ENCODE measurements at regions not wholly inside any gene's neighbourhood (a gene's known extent, or its start where the extent isn't known, plus 50 kb on each side); places are given as distances from the start of the nearest gene placed in this dataset.

DNA sequence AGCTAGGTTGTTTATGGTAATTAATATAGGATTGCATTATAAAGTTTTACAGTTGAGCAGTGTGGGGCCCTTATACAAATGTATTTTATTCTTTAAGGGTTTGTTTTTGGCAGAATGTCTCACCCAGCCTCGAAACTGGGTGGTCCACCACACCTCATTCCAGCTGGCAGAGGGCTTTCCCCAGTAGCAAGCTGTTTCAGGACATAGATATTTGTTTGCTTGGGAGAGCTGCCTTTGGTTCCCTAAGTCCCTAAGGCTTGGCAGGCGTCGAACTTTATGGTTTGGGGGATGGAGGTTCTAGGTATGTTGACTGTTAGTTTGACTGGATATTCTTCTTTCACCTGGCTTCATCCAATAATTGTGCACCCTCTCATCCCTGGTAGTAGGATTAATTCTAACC, 205.9 kb downstream of the KCNS3 start:
- Mint-ChIP-seq H3K27me3 (peaks cover 0 to 23% (median 16%) of the 10 kb centered on the region in 3 donors), H3K4me1 (no peaks in the 10 kb centered on the region), H3K27ac (no peak overlapping the region), H3K4me3 (no peak overlapping the region), H3K36me3 (no peaks in the 10 kb centered on the region), H3K9me3 (peaks cover 0 to 8% (median 2%) of the 10 kb centered on the region in 7 donors)
- DNase-seq (no peak), ATAC-seq (ENCODE audit: low read depth in 2 of 2) (no peak)

DNA sequence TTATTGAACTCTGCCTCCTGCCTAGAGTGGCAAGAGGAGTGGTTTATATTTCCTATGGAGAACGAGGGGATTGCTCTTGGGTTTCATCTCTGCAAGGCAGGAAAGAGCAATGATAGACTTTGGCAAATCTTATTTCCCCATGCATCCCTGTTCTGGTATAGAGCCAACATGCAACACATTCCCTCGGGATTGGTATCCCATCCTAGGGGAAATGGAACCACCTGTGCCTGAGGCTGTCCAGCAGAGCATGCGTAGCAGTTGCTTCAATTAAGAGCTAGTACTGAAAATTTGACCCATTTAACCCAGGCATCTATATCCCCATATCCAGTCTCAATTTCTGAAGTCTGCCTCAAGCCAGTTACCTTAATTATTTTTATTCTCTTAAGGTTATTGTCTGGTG, 205.3 kb downstream of the KCNS3 start:
- no peak for DNase-seq
- no peak for ATAC-seq (ENCODE audit: low read depth in 2 of 2)
- Mint-ChIP-seq H3K36me3 (no peaks in the 10 kb centered on the region), H3K4me1 (no peaks in the 10 kb centered on the region), H3K9me3 (peaks cover 0 to 8% (median 2%) of the 10 kb centered on the region in 7 donors), H3K4me3 (no peak overlapping the region), H3K27me3 (peaks cover 0 to 23% (median 16%) of the 10 kb centered on the region in 3 donors), H3K27ac (no peak overlapping the region)

- Mint-ChIP-seq H3K4me1 (no peaks in the 10 kb centered on the region), H3K27me3 (peaks cover 3 to 12% (median 4%) of the 10 kb centered on the region in 3 donors), H3K4me3 (no peak overlapping the region), H3K27ac (no peak overlapping the region), H3K9me3 (peaks cover 0 to 2% (median 0%) of the 10 kb centered on the region in 7 donors), H3K36me3 (no peaks in the 10 kb centered on the region)
- no peak for DNase-seq
- ATAC-seq (ENCODE audit: low read depth in 2 of 2): no peak
These were observed 199.7 kb downstream of the KCNS3 start for GRCh38 chr2:18078216-18078615.

- no peak for DNase-seq
- Mint-ChIP-seq H3K27ac (no peak overlapping the region), H3K4me3 (no peak overlapping the region), H3K36me3 (no peaks in the 10 kb centered on the region), H3K9me3 (peaks cover 0 to 2% (median 0%) of the 10 kb centered on the region in 7 donors), H3K4me1 (no peaks in the 10 kb centered on the region), H3K27me3 (peaks cover 3 to 17% (median 9%) of the 10 kb centered on the region in 3 donors)
- no peak for ATAC-seq (ENCODE audit: low read depth in 2 of 2)
These were observed 199.2 kb downstream of the KCNS3 start for GRCh38 chr2:18077704-18078103.

GRCh38 chr2:18077231-18077630, 198.8 kb downstream of the KCNS3 start:
- no peak for ATAC-seq (ENCODE audit: low read depth in 2 of 2)
- Mint-ChIP-seq H3K9me3 (peaks cover 0 to 2% (median 0%) of the 10 kb centered on the region in 7 donors), H3K4me1 (no peaks in the 10 kb centered on the region)

DNA sequence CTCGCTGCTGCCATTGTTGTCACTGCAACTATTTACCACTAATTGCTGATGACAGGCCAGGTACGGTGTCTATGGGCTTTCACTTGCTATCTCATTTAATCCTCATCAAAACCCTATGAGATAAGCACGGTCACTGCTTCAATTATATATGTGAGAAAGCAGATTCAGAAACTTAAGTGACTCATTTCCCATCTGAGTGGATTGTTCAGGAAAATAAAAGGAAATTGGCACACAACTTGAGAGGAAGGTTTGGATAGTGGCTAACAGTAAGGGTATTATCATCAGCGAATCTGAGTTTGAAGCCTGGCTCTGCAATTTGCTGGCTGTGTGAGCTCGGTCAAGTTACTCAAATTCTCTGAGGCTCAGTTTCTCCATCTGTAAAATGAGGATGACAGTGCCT, 196.0 kb downstream of the KCNS3 start:
- ATAC-seq (ENCODE audit: low read depth in 2 of 2): no peak
- Mint-ChIP-seq H3K36me3 (no peaks in the 10 kb centered on the region), H3K27me3 (peaks cover 20 to 35% (median 30%) of the 10 kb centered on the region in 3 donors)

More at GRCh38 chr2:18077231-18077630, 198.8 kb downstream of the KCNS3 start:
- no peak for DNase-seq
- Mint-ChIP-seq H3K27ac (no peak overlapping the region), H3K4me3 (no peak overlapping the region), H3K27me3 (peaks cover 3 to 22% (median 14%) of the 10 kb centered on the region in 3 donors), H3K36me3 (no peaks in the 10 kb centered on the region)

GRCh38 chr2:18073601-18074000, 195.1 kb downstream of the KCNS3 start:
- no peaks in the 10 kb centered on the region for H3K9me3 Mint-ChIP-seq
- DNase-seq (no peak), ATAC-seq (ENCODE audit: low read depth in 2 of 2) (no peak)
- peaks cover 20 to 42% (median 39%) of the 10 kb centered on the region in 3 donors for H3K27me3 Mint-ChIP-seq
- no peaks in the 10 kb centered on the region for H3K36me3 Mint-ChIP-seq
- no peaks in the 10 kb centered on the region for H3K4me1 Mint-ChIP-seq
- H3K27ac Mint-ChIP-seq: no peak overlapping the region
- no peak overlapping the region for H3K4me3 Mint-ChIP-seq

More for the DNA sequence above, 196.0 kb downstream of the KCNS3 start:
- Mint-ChIP-seq H3K9me3 (no peaks in the 10 kb centered on the region), H3K4me1 (no peaks in the 10 kb centered on the region), H3K4me3 (no peak overlapping the region), H3K27ac (no peak overlapping the region)
- no peak for DNase-seq

DNA sequence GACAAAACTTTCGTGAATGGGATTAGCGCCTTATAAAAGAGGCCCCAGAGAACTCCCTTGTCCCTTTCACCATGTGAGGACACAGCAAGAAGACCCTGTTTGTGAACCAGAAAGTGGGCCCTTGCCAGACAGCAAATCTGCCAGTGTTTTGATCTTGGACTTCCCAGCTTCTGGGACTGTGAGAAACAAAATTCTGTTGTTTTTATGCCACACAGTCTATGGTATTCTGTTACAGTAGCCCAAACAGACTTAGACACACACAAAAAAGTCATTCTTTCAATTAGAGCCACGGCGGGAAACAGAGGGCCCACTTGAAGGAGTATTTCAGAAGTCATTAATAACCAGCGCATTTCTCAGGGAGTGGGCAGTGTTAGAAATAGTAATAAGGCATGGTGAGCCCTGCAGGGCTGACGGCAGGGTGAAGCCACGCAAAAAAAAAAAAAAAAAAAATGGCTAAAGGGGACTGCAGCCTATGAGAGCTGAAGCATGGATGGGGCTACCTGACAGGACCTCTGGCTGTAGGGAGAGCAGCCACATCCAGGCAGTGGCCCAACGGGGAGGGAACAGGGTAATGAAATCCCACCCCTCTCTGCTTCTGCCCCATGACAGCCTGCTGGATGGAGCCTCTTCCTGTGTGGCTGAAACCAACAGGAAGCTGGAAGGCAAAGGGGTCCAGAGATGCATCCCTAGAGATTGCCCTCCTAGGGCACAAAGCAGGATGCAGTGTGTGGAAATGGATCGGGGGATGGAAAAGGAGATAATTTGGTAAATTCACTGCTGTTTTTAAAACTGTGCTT, 189.3 kb downstream of the KCNS3 start:
- Mint-ChIP-seq H3K4me1 (no peaks in the 10 kb centered on the region), H3K27me3 (peaks cover 29 to 67% (median 60%) of the 10 kb centered on the region in 3 donors), H3K4me3 (no peak overlapping the region), H3K27ac (no peak overlapping the region), H3K36me3 (no peaks in the 10 kb centered on the region), H3K9me3 (no peaks in the 10 kb centered on the region)
- ATAC-seq (ENCODE audit: low read depth in 2 of 2) (no peak), DNase-seq (no peak)

- H3K27me3 Mint-ChIP-seq: peaks cover 27 to 58% (median 53%) of the 10 kb centered on the region in 3 donors
- H3K4me3 Mint-ChIP-seq: no peak overlapping the region
- peak overlapping the region in 1 of 6 donors; percentile 25 for H3K27ac Mint-ChIP-seq
- H3K9me3 Mint-ChIP-seq: peaks cover 0 to under 1% (median 0%) of the 10 kb centered on the region in 7 donors
- no peaks in the 10 kb centered on the region for H3K4me1 Mint-ChIP-seq
- ATAC-seq (ENCODE audit: low read depth in 2 of 2): no peak
- DNase-seq: no peak
- H3K36me3 Mint-ChIP-seq: no peaks in the 10 kb centered on the region
These were observed 188.4 kb downstream of the KCNS3 start for GRCh38 chr2:18066894-18067293.

DNA sequence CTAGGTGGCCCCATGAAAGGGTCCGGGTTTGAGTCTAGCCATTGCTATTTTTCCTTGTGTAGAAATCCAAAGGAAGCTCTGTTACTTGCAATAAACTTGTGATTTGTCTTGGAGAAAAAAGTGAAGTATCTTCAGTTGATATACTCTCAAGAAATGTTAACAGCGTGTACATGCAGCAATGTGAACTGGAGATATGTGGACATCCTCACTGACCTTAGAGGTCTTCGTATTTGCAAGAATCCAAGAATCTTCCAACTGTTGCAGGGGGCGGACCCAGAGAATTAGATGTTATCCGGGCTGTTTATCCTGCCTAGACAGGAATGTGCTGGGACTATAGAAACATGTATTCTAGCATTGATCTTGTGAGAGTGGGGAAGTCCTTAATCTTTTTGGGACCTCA, 187.6 kb downstream of the KCNS3 start:
- Mint-ChIP-seq H3K27me3 (peaks cover 20 to 54% (median 53%) of the 10 kb centered on the region in 3 donors), H3K9me3 (peaks cover 0 to 4% (median 0%) of the 10 kb centered on the region in 7 donors), H3K27ac (no peak overlapping the region), H3K4me1 (no peaks in the 10 kb centered on the region), H3K36me3 (no peaks in the 10 kb centered on the region), H3K4me3 (no peak overlapping the region)
- DNase-seq (no peak), ATAC-seq (ENCODE audit: low read depth in 2 of 2) (no peak)

DNA sequence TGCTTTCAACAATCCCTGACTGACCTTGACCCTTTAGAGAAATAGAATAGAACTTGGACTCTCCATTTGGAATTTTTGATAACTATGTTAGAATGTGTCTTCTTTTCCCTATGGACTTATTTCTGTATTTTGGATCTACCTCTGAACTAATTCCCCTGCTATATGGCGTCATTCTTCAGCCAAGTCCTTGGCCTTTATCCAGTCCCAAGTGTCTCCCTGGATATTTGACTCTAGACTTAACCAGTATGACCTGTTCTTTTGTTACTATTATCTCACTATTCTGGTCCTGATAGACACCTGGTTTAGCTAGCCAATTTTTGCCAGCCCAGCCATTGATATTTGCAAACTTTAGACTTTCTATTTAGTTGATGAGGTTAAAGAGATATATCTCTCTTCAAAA, 186.8 kb downstream of the KCNS3 start:
- H3K36me3 Mint-ChIP-seq: no peaks in the 10 kb centered on the region
- peaks cover 0 to 4% (median 0%) of the 10 kb centered on the region in 7 donors for H3K9me3 Mint-ChIP-seq
- no peak overlapping the region for H3K27ac Mint-ChIP-seq
- H3K4me3 Mint-ChIP-seq: no peak overlapping the region
- no peaks in the 10 kb centered on the region for H3K4me1 Mint-ChIP-seq
- H3K27me3 Mint-ChIP-seq: peaks cover 13 to 48% (median 45%) of the 10 kb centered on the region in 3 donors
- ATAC-seq (ENCODE audit: low read depth in 2 of 2) (no peak), DNase-seq (no peak)

GRCh38 chr2:18063826-18064470, 185.5 kb downstream of the KCNS3 start:
- Mint-ChIP-seq H3K27me3 (peaks cover 17 to 43% (median 40%) of the 10 kb centered on the region in 3 donors), H3K9me3 (peaks cover 0 to 4% (median 0%) of the 10 kb centered on the region in 7 donors), H3K4me1 (no peaks in the 10 kb centered on the region), H3K4me3 (no peak overlapping the region), H3K27ac (no peak overlapping the region), H3K36me3 (no peaks in the 10 kb centered on the region)
- no peak for DNase-seq
- ATAC-seq (ENCODE audit: low read depth in 2 of 2): no peak

DNA sequence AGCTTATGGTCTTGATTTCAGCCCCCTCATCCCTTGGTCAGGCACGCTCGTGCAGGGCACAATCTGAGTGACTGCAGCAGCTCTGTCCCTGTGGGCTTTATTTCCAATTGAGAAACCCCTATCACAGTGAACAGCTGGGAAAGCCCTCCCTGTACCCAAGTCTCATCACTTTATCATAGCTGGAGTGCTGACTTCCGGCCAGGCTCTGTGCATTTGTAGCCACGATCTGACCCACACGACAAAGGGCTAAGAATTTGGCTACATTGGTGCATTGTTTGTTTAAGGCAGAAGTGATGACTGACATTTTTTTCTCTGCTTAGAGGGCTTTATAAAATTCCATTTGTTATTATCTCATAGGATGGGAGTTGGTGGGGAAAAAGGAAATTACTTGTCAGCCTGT, 184.4 kb downstream of the KCNS3 start:
- no peak for DNase-seq
- Mint-ChIP-seq H3K4me3 (no peak overlapping the region), H3K27me3 (peaks cover 17 to 40% (median 29%) of the 10 kb centered on the region in 3 donors), H3K9me3 (peaks cover 0 to 4% (median 0%) of the 10 kb centered on the region in 7 donors), H3K4me1 (no peaks in the 10 kb centered on the region), H3K27ac (no peak overlapping the region), H3K36me3 (no peaks in the 10 kb centered on the region)
- ATAC-seq (ENCODE audit: low read depth in 2 of 2): no peak

DNA sequence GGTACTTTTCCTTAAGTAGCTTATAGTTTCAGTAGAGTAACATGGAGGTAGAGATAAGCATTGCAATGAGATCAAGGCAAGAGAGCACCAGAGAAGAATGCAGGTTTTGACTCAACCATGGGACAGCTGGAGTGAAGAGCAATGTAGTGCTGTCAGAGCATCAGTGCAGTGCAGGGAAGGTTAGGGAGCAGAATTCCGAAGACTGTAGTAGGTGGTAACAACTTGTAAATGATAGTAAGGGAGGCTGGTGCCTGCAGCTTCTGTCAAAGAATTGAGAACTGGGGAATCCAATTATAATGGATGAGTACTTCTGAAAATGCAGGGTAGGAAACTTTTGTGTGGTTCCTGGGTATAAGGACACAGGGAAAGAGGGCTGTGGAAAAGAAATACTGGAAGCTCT, 183.2 kb downstream of the KCNS3 start:
- Mint-ChIP-seq H3K27ac (no peak overlapping the region), H3K9me3 (peaks cover 0 to 5% (median 0%) of the 10 kb centered on the region in 7 donors), H3K27me3 (peaks cover 12 to 34% (median 20%) of the 10 kb centered on the region in 3 donors), H3K36me3 (no peaks in the 10 kb centered on the region), H3K4me3 (no peak overlapping the region), H3K4me1 (no peaks in the 10 kb centered on the region)
- DNase-seq: no peak
- ATAC-seq (ENCODE audit: low read depth in 2 of 2): no peak

Measured in naive B cell (primary cell).